ENCODE measurements at regions not wholly inside any gene's neighbourhood (a gene's known extent, or its start where the extent isn't known, plus 50 kb on each side); places are given as distances from the start of the nearest gene placed in this dataset.

- TF ChIP-seq POLR2A (IDR thresholded peaks at IDR 0.05) = no peak
- TF ChIP-seq CTCF (IDR thresholded peaks at IDR 0.05) = no peak
- TF ChIP-seq POLR2AphosphoS5 (IDR thresholded peaks at IDR 0.05) = no peak
Measured at GRCh38 chr7:54687462-54688212, 71.4 kb downstream of the SEC61G start.
